ENCODE measurements at regions not wholly inside any gene's neighbourhood (a gene's known extent, or its start where the extent isn't known, plus 50 kb on each side); places are given as distances from the start of the nearest gene placed in this dataset.

GRCh38 chr1:200354243-200354642, 55.6 kb downstream of the ZNF281 start:
- no peak for DNase-seq (ENCODE audit: low read depth in 3 of 3)

GRCh38 chr1:200353232-200353631, 56.6 kb downstream of the ZNF281 start:
- no peak for DNase-seq (ENCODE audit: low read depth in 3 of 3)

GRCh38 chr1:200351826-200352549, 57.8 kb downstream of the ZNF281 start:
- DNase-seq (ENCODE audit: low read depth in 3 of 3) = no peak

GRCh38 chr1:200351425-200351824, 58.4 kb downstream of the ZNF281 start:
- DNase-seq (ENCODE audit: low read depth in 3 of 3) = no peak

- no peak for DNase-seq (ENCODE audit: low read depth in 3 of 3)
Observed at GRCh38 chr1:200346700-200347099, 63.1 kb downstream of the ZNF281 start.

- DNase-seq (ENCODE audit: low read depth in 3 of 3) = no peak
Observed at GRCh38 chr1:200345520-200345919, 64.3 kb downstream of the ZNF281 start.

GRCh38 chr1:200343874-200344273, 66.0 kb downstream of the ZNF281 start:
- no peak for DNase-seq (ENCODE audit: low read depth in 3 of 3)

GRCh38 chr1:200342511-200343311, 67.1 kb downstream of the ZNF281 start:
- DNase-seq (ENCODE audit: low read depth in 3 of 3) = no peak

GRCh38 chr1:200338451-200338850, 71.4 kb downstream of the ZNF281 start:
- DNase-seq (ENCODE audit: low read depth in 3 of 3) = no peak

- no peak for DNase-seq (ENCODE audit: low read depth in 3 of 3)
Observed at GRCh38 chr1:200337831-200338230, 72.0 kb downstream of the ZNF281 start.

- no peak for DNase-seq (ENCODE audit: low read depth in 3 of 3)
Observed at GRCh38 chr1:200337410-200337809, 72.4 kb downstream of the ZNF281 start.

- no peak for DNase-seq (ENCODE audit: low read depth in 3 of 3)
Observed at GRCh38 chr1:200336901-200337391, 72.9 kb downstream of the ZNF281 start.

- no peak for DNase-seq (ENCODE audit: low read depth in 3 of 3)
Observed at GRCh38 chr1:200336101-200336845, 73.6 kb downstream of the ZNF281 start.

GRCh38 chr1:200334661-200335256, 75.1 kb downstream of the ZNF281 start:
- DNase-seq (ENCODE audit: low read depth in 3 of 3) = no peak

- no peak for DNase-seq (ENCODE audit: low read depth in 3 of 3)
Observed at GRCh38 chr1:200333329-200333728, 76.5 kb downstream of the ZNF281 start.

GRCh38 chr1:200332716-200333115, 77.1 kb downstream of the ZNF281 start:
- DNase-seq (ENCODE audit: low read depth in 3 of 3) = no peak

GRCh38 chr1:200330741-200331428, 79.0 kb downstream of the ZNF281 start:
- DNase-seq (ENCODE audit: low read depth in 3 of 3) = no peak

GRCh38 chr1:200329208-200329882, 80.5 kb downstream of the ZNF281 start:
- DNase-seq (ENCODE audit: low read depth in 3 of 3) = no peak

- no peak for DNase-seq (ENCODE audit: low read depth in 3 of 3)
Observed at GRCh38 chr1:200328379-200328778, 81.5 kb downstream of the ZNF281 start.

- no peak for DNase-seq (ENCODE audit: low read depth in 3 of 3)
Observed at GRCh38 chr1:200323856-200324400, 85.9 kb downstream of the ZNF281 start.

Data from stimulated activated CD4-positive, alpha-beta T cell treated with anti-CD3 and anti-CD28 coated beads, TNF-alpha, amount 100 ng/mL, for 4 hours (primary cell).